ENCODE measurements at regions not wholly inside any gene's neighbourhood (a gene's known extent, or its start where the extent isn't known, plus 50 kb on each side); places are given as distances from the start of the nearest gene placed in this dataset.
A peak's percentile ranks its signal among the peaks of the same experiment; 100 is the strongest.

- DNase-seq (ENCODE audit: low read depth) (no peak), FAIRE-seq (no peak)
- TF ChIP-seq, protein P1, sequence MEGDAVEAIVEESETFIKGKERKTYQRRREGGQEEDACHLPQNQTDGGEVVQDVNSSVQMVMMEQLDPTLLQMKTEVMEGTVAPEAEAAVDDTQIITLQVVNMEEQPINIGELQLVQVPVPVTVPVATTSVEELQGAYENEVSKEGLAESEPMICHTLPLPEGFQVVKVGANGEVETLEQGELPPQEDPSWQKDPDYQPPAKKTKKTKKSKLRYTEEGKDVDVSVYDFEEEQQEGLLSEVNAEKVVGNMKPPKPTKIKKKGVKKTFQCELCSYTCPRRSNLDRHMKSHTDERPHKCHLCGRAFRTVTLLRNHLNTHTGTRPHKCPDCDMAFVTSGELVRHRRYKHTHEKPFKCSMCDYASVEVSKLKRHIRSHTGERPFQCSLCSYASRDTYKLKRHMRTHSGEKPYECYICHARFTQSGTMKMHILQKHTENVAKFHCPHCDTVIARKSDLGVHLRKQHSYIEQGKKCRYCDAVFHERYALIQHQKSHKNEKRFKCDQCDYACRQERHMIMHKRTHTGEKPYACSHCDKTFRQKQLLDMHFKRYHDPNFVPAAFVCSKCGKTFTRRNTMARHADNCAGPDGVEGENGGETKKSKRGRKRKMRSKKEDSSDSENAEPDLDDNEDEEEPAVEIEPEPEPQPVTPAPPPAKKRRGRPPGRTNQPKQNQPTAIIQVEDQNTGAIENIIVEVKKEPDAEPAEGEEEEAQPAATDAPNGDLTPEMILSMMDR (IDR thresholded peaks at IDR 0.05; ENCODE audit: insufficient read depth, low read length, severe bottlenecking) = no peak
- no peaks in the 10 kb centered on the region for H3K36me3 ChIP-seq (ENCODE audit: control insufficient read depth, insufficient read depth, low read length)
- no peak overlapping the region for H3K4me3 ChIP-seq (ENCODE audit: low read depth, low read length)
- no peaks in the 10 kb centered on the region for H3K27me3 ChIP-seq (ENCODE audit: control insufficient read depth, insufficient read depth, low read length)
Observed at GRCh38 chr6:21739838-21740237, 146.3 kb downstream of the SOX4 start.

DNA sequence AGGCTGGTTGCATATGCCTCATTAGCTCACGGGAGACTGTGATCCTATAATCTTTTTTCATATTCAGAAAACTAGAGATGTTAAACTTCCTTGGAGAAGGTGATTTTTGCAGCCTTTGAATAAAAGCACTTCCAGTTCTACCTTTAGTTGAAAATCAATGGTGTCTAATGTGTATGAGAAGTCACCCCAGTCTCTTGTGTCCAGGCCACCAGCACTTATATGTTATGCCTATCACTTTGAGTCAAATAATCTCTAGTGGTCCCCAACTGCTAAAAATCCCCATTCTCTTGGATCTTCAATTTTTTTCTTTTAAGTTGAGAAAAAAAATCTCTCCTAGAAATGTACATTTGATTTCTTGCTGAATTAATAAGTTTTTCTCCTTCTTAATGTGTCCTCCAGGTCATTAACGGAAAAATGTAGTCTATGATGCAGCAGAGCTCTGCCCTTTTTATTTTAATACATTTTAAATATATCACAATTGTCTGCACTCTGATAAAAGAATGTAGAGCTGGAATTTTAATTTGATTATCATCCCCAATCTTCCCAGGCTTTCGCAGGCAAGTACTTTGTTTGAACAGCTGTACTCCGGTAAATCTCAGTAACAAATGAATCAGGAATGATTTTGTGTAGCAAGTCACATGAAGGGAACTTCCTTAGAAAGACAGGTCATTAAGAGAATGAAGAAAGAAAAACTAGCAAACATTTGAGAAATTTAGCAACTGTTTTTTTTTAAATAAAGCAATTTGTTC lies 147.0 kb downstream of the SOX4 start:
- H3K4me3 ChIP-seq (ENCODE audit: low read depth, low read length) = no peak overlapping the region
- H3K36me3 ChIP-seq (ENCODE audit: control insufficient read depth, insufficient read depth, low read length) = no peaks in the 10 kb centered on the region
- peak; percentile 70 for DNase-seq (ENCODE audit: low read depth)
- no peak for FAIRE-seq
- H3K27me3 ChIP-seq (ENCODE audit: control insufficient read depth, insufficient read depth, low read length) = no peaks in the 10 kb centered on the region
- TF ChIP-seq, protein P1 (IDR thresholded peaks at IDR 0.05; ENCODE audit: insufficient read depth, low read length, severe bottlenecking) = no peak

GRCh38 chr6:21741221-21742109 lies 147.9 kb downstream of the SOX4 start:
- no peaks in the 10 kb centered on the region for H3K36me3 ChIP-seq (ENCODE audit: control insufficient read depth, insufficient read depth, low read length)
- TF ChIP-seq, protein P1 (IDR thresholded peaks at IDR 0.05; ENCODE audit: insufficient read depth, low read length, severe bottlenecking) = no peak
- no peak for FAIRE-seq
- H3K4me3 ChIP-seq (ENCODE audit: low read depth, low read length) = no peak overlapping the region
- H3K27me3 ChIP-seq (ENCODE audit: control insufficient read depth, insufficient read depth, low read length) = no peaks in the 10 kb centered on the region
- DNase-seq (ENCODE audit: low read depth) = no peak

DNA sequence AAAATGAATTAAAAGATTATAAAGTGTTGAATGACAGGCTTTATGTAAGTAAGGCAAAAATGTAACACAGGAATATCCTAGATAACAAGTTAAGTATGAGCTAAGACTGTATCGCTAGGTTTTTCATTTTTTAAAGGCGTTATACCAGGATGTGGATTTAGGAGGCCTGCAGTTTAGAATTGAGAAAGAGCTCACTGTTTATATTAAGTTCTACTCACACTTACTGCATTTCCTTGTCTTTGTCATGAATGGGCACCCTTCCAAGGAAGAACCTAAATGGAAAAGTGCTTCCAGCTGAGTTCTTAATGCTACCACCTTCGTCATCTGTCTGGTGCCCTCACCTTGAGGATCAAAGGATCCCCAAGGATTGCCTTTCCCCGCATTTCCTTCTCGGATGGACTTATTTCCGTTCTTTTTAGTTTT lies 148.7 kb downstream of the SOX4 start:
- TF ChIP-seq, protein P1 (IDR thresholded peaks at IDR 0.05; ENCODE audit: insufficient read depth, low read length, severe bottlenecking) = no peak
- Histone ChIP-seq H3K36me3 (ENCODE audit: control insufficient read depth, insufficient read depth, low read length) (no peaks in the 10 kb centered on the region), H3K4me3 (ENCODE audit: low read depth, low read length) (no peak overlapping the region), H3K27me3 (ENCODE audit: control insufficient read depth, insufficient read depth, low read length) (no peaks in the 10 kb centered on the region)
- FAIRE-seq (no peak), DNase-seq (ENCODE audit: low read depth) (peak; percentile 97)

DNA sequence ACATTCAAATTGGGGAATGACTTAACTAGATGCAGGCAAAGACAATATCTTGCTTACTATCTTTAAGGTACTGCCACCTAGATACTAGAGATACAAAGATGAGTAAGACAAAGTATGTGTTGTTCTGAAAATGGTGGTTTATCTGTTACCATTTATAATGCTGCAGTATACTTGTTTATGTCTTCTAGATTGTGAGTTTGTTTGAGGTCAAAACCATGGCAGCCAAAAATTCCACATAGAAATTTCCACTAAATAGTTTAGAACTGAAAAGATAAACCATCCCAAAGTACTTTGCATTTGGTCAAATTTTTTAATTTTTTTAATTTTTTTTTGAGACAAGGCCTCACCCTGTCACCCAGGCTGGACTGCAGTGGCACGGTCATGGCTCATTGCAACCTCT lies 150.8 kb downstream of the SOX4 start:
- no peak overlapping the region for H3K4me3 ChIP-seq (ENCODE audit: low read depth, low read length)
- FAIRE-seq = no peak
- TF ChIP-seq, protein P1 (IDR thresholded peaks at IDR 0.05; ENCODE audit: insufficient read depth, low read length, severe bottlenecking) = no peak
- no peaks in the 10 kb centered on the region for H3K36me3 ChIP-seq (ENCODE audit: control insufficient read depth, insufficient read depth, low read length)
- no peaks in the 10 kb centered on the region for H3K27me3 ChIP-seq (ENCODE audit: control insufficient read depth, insufficient read depth, low read length)
- DNase-seq (ENCODE audit: low read depth) = no peak

Data from bronchial epithelial cell (primary cell).